ENCODE measurements at regions not wholly inside any gene's neighbourhood (a gene's known extent, or its start where the extent isn't known, plus 50 kb on each side); places are given as distances from the start of the nearest gene placed in this dataset.

DNA sequence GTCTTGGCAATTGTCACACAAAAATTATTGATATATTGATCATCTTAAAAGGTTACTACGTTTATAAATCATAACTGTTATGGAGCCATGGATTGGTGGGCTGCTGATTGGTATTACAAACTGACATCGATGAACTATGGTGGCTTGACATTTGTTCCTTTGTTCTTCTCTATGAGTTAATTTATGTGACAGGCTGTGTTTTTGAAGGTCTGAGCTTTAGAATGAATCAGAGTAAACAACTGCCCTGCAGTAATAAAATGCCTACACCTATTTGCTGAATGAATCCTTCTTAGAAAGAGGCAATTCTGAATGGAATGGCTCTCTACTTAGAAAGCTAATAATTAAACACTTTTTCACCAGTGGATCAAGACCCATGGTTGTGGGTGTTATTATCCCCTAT, 506.3 kb upstream of the SPTLC3 start:
- TF ChIP-seq POLR2A (IDR thresholded peaks at IDR 0.05; ENCODE audit: low read length) (no peak), GATA1 (IDR thresholded peaks at IDR 0.05; ENCODE audit: low read depth, low read length) (no peak)
